Activated CD8-positive, alpha-beta T cell treated with anti-CD3 and anti-CD28 coated beads for 36 hours (primary cell): ENCODE measurements at regions not wholly inside any gene's neighbourhood (a gene's known extent, or its start where the extent isn't known, plus 50 kb on each side); places are given as distances from the start of the nearest gene placed in this dataset.
"Not testable (repeated sequence)": the region's sequence is repeated elsewhere in the genome, so short reads cannot be mapped to it uniquely, and the experiment has no call there.

Experiments used
- ATAC-seq: fragments of 200-7000 bp; cut with Tn5 transposase; one replicate; pipeline ENCODE4 v1.10.0; 2021; ENCODE audit warnings: mild to moderate bottlenecking, moderate library complexity
- CTCF ChIA-PET: fragments of 350-600 bp; sonication (Branson Sonifier 250); formaldehyde crosslinking; loops from one replicate; lab custom pipeline; 2021; ENCODE audit warnings: antibody characterized with exemption; lab: Charles Lee
- POLR2A ChIA-PET: fragments of 350-600 bp; sonication (Branson Sonifier 250); formaldehyde crosslinking; loops from one replicate; lab custom pipeline; 2021; ENCODE audit warnings: antibody characterized with exemption; lab: Charles Lee
- DNase-seq: peaks from one replicate; pipeline ENCODE4 v3.0.0-alpha.2; 2020
- H3K27ac Mint-ChIP-seq: one replicate; pipeline ENCODE4 v1.8.0; 2021; ENCODE audit warnings: mild to moderate bottlenecking, mixed read lengths
- H3K27me3 Mint-ChIP-seq: one replicate; pipeline ENCODE4 v1.8.0; 2021; ENCODE audit warnings: mixed read lengths
- H3K36me3 Mint-ChIP-seq: one replicate; pipeline ENCODE4 v1.8.0; 2021; ENCODE audit warnings: low read depth, mixed read lengths
- H3K4me1 Mint-ChIP-seq: one replicate; pipeline ENCODE4 v1.8.0; 2021; ENCODE audit warnings: low read depth, mixed read lengths
- H3K4me3 Mint-ChIP-seq: one replicate; pipeline ENCODE4 v1.8.0; 2021; ENCODE audit warnings: mild to moderate bottlenecking, moderate library complexity, mixed read lengths
- H3K9me3 Mint-ChIP-seq: one replicate; pipeline ENCODE4 v1.8.0; 2021; ENCODE audit warnings: mixed read lengths
- intact Hi-C: fragments of 100-400 bp; cut with micrococcal nuclease; formaldehyde crosslinking; loops from one replicate; pipeline ENCODE4 v1.10.0; 2022
- TF ChIP-seq, protein P1 (sequence below): fragments of 200-600 bp; IDR thresholded peaks from one replicate; pipeline ENCODE4 v1.8.0; 2022; ENCODE audit warnings: antibody characterized with exemption, mild to moderate bottlenecking

DNA sequence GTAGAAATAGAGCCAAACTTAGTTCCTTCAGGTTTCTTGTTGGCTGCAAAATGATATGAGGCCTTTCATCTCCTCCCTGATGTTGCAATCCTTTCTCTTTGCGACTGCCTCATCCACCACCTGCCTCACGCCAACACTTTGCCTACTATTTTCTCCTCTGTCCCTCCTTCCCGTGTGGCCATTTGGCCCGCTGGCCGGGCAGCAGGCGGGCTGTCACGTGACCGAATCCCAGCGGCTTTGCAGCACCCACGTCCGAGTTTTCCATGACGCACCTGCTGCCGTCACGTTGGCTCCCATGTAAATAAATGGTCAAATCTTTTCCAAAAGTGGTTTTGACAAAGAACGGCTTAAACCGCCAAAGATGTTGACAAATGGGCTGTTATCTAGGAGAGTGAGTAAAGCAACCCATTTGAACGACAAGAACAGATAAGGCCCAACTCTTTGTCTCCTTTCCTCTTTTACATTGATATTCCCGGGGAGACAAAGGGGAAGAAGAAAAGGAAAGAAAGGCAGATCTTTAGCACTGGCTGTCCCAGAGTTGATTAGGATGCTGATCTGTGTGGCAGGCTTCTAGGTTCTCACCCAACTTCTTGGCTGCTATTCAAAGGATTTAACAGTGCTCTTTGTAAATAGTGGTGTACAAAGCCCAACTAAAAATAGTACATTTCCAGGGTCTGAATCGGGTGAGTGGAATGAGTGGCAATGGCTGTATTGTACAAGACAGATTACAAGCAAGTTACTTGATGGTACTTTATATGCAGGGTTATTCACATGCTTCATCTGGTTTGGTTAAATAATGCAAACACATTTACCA, 174.2 kb upstream of the JADE1 start:
- ChIA-PET CTCF (no interaction called here), POLR2A (no interaction called here)
- TF ChIP-seq, protein P1, sequence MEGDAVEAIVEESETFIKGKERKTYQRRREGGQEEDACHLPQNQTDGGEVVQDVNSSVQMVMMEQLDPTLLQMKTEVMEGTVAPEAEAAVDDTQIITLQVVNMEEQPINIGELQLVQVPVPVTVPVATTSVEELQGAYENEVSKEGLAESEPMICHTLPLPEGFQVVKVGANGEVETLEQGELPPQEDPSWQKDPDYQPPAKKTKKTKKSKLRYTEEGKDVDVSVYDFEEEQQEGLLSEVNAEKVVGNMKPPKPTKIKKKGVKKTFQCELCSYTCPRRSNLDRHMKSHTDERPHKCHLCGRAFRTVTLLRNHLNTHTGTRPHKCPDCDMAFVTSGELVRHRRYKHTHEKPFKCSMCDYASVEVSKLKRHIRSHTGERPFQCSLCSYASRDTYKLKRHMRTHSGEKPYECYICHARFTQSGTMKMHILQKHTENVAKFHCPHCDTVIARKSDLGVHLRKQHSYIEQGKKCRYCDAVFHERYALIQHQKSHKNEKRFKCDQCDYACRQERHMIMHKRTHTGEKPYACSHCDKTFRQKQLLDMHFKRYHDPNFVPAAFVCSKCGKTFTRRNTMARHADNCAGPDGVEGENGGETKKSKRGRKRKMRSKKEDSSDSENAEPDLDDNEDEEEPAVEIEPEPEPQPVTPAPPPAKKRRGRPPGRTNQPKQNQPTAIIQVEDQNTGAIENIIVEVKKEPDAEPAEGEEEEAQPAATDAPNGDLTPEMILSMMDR, result no peak
- H3K4me3 Mint-ChIP-seq, result no peak overlapping the region
- intact Hi-C loops, result no loop called here
- ATAC-seq (no peak), DNase-seq (no peak)
- H3K9me3 Mint-ChIP-seq, result no peaks in the 10 kb centered on the region
- H3K36me3 Mint-ChIP-seq, result no peaks in the 10 kb centered on the region
- H3K27ac Mint-ChIP-seq, result no peak overlapping the region
- no peaks in the 10 kb centered on the region for H3K4me1 Mint-ChIP-seq
- peaks cover 6% of the 10 kb centered on the region for H3K27me3 Mint-ChIP-seq

DNA sequence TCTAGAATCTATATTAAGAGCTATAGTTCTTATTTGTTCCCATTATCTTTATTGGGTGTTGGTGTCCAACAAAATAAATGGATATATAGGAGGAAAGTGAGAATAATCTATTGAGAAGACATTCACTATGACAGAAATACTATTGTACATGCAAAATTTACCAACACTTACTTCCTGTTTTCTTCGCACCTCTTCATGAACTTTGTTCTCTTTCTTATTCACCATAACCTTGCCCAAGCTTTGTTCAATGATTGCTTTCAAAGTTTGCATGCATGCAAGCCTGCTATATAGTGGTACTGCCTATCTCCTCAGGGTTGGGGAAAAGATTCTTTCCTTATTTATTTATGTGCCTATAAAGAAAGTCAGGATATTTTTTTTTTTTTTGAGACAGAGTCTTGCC, 176.4 kb upstream of the JADE1 start:
- CTCF ChIA-PET, result interaction anchor here (0.7 kb wide), 1 partner anchor 587 kb away, joined by 3 read pairs; no protein-coding TSS in a partner anchor
- no peak for DNase-seq

DNA sequence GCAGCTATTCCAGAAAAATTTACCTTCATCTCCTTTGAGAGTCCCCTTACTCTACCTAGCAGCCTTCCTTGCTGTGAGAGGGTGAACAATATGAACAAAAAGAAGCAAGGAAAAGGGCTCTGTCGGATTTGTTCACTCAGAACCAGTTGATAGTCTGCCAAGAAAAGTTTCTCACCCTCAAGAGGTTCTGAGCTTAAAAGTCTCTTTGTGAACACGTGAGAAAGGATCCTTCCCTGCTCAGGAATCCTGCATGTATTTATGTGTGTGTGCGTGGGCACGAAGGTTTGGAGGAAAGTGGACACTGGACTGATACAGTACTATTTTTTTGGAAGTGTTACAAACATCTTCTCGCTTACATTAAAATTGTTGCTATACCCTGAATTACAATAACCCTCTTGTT, 178.6 kb upstream of the JADE1 start:
- H3K4me3 Mint-ChIP-seq, result no peak overlapping the region
- DNase-seq (no peak), ATAC-seq (no peak)
- TF ChIP-seq, protein P1, result no peak
- ChIA-PET CTCF (no interaction called here), POLR2A (no interaction called here)
- H3K4me1 Mint-ChIP-seq, result no peaks in the 10 kb centered on the region
- intact Hi-C loops, result no loop called here
- no peaks in the 10 kb centered on the region for H3K36me3 Mint-ChIP-seq
- H3K27ac Mint-ChIP-seq, result no peak overlapping the region
- no peaks in the 10 kb centered on the region for H3K9me3 Mint-ChIP-seq
- peaks cover 3% of the 10 kb centered on the region for H3K27me3 Mint-ChIP-seq

More for the DNA sequence above, 176.4 kb upstream of the JADE1 start:
- TF ChIP-seq, protein P1, result no peak
- no peak overlapping the region for H3K4me3 Mint-ChIP-seq
- intact Hi-C loops, result no loop called here
- POLR2A ChIA-PET, result no interaction called here
- no peaks in the 10 kb centered on the region for H3K9me3 Mint-ChIP-seq
- no peak overlapping the region for H3K27ac Mint-ChIP-seq
- ATAC-seq, result no peak
- H3K4me1 Mint-ChIP-seq, result no peaks in the 10 kb centered on the region
- peaks cover 4% of the 10 kb centered on the region for H3K27me3 Mint-ChIP-seq
- H3K36me3 Mint-ChIP-seq, result no peaks in the 10 kb centered on the region

DNA sequence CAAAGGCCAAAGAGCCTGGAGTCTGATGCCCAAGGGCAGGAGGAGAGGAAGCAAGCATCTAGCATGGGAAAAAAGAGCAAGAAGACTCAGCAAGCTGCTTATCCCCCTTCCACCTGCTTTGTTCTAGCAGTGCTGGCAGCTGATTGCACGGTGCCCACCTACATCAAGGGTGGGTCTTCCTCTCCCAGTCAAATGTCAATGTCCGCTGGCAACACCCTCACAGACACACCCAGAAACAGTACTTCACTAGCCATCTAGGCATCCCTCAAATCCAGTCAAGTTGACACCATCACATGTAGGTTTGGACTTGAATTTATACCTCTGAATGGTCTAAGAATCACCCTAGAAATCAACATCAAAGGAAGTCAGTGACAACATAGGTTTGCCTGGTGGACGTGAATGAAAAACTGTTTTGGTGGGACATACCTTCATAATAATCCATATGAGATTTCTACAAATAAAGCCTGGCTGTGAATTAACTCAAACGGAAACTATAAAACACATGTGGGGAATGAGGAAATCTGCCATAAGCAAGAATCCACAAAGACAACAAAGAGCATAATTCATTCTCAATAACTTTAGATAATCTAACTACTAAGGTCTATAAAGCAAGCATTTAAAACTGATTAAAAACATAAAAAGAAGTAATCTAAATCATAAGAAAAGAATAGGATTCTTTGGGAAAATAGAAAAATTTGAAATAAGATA, 185.8 kb upstream of the JADE1 start:
- DNase-seq, result no peak
- CTCF ChIA-PET, result no interaction called here
- H3K4me1 Mint-ChIP-seq, result no peaks in the 10 kb centered on the region
- H3K27ac Mint-ChIP-seq, result no peak overlapping the region
- no peaks in the 10 kb centered on the region for H3K36me3 Mint-ChIP-seq
- peaks cover 2% of the 10 kb centered on the region for H3K9me3 Mint-ChIP-seq
- POLR2A ChIA-PET, result no interaction called here
- intact Hi-C loops, result no loop called here
- no peak for ATAC-seq
- H3K4me3 Mint-ChIP-seq, result no peak overlapping the region
- TF ChIP-seq, protein P1, result no peak
- peaks cover 4% of the 10 kb centered on the region for H3K27me3 Mint-ChIP-seq

DNA sequence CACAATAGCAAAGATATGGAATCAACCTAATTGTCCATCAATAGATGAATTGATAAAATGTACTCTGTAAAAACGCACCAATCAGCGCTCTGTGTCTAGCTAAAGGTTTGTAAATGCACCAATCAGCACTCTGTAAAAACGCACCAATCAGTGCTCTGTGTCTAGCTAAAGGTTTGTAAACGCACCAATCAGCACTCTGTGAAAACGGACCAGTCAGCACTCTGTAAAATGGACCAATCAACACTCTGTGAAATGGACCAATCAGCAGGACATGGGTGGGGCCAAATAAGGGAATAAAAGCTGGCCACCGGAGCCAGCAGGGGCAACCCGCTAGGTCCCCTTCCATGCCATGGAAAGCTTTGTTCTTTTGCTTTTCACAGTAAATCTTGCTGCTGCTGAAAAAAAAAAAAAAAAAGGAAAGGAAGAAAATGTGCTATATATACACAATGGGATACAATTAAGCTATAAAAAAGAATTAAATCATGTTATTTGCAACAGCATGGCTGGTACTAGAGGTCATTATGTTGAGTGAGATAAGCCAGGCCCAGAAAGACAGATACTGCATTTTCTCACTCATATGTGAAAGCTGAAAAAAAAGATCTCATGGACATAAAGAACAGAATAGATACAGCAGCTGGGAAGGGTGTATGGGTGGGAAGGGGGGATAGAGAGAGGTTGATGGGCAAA, 189.1 kb upstream of the JADE1 start:
- H3K36me3 Mint-ChIP-seq, POLR2A ChIA-PET, H3K27ac Mint-ChIP-seq, H3K4me3 Mint-ChIP-seq, CTCF ChIA-PET, H3K9me3 Mint-ChIP-seq, ATAC-seq, DNase-seq, intact Hi-C loops, H3K4me1 Mint-ChIP-seq: not testable (repeated sequence)
- peaks cover 10% of the 10 kb centered on the region for H3K27me3 Mint-ChIP-seq
